ENCODE measurements at regions not wholly inside any gene's neighbourhood (a gene's known extent, or its start where the extent isn't known, plus 50 kb on each side); places are given as distances from the start of the nearest gene placed in this dataset.

- DNase-seq (no peak), ATAC-seq (ENCODE audit: insufficient read depth, low read depth) (no peak)
- H3K4me2 ChIP-seq (ENCODE audit: insufficient read depth, low read length): no peak overlapping the region
- H3K27me3 ChIP-seq (ENCODE audit: insufficient read depth, low read length, poor library complexity): no peaks in the 10 kb centered on the region
- H2AFZ ChIP-seq (ENCODE audit: low read depth, low read length): no peak overlapping the region
- H3K36me3 ChIP-seq (ENCODE audit: insufficient read depth, low read length): no peaks in the 10 kb centered on the region
- no peaks in the 10 kb centered on the region for H3K4me1 ChIP-seq (ENCODE audit: insufficient read depth, low read length)
- H4K20me1 ChIP-seq (ENCODE audit: insufficient read depth, low read length): no peaks in the 10 kb centered on the region
- no peaks in the 10 kb centered on the region for H3K9me3 ChIP-seq (ENCODE audit: insufficient read depth, low read length, severe bottlenecking)
- H3K27ac ChIP-seq (ENCODE audit: low read length): no peak overlapping the region
- H3K79me2 ChIP-seq (ENCODE audit: insufficient read depth, low read length): no peaks in the 10 kb centered on the region
- no peak overlapping the region for H3K4me3 ChIP-seq (ENCODE audit: low read depth in 1 of 2, low read length in 2 of 2)
- no peak for TF ChIP-seq EZH2 (IDR thresholded peaks at IDR 0.05; ENCODE audit: borderline replicate concordance, low read depth, low read length, severe bottlenecking)
- TF ChIP-seq, protein P1, sequence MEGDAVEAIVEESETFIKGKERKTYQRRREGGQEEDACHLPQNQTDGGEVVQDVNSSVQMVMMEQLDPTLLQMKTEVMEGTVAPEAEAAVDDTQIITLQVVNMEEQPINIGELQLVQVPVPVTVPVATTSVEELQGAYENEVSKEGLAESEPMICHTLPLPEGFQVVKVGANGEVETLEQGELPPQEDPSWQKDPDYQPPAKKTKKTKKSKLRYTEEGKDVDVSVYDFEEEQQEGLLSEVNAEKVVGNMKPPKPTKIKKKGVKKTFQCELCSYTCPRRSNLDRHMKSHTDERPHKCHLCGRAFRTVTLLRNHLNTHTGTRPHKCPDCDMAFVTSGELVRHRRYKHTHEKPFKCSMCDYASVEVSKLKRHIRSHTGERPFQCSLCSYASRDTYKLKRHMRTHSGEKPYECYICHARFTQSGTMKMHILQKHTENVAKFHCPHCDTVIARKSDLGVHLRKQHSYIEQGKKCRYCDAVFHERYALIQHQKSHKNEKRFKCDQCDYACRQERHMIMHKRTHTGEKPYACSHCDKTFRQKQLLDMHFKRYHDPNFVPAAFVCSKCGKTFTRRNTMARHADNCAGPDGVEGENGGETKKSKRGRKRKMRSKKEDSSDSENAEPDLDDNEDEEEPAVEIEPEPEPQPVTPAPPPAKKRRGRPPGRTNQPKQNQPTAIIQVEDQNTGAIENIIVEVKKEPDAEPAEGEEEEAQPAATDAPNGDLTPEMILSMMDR (IDR thresholded peaks at IDR 0.05; ENCODE audit: borderline replicate concordance, extremely low read depth, low read length, poor library complexity, severe bottlenecking): peak; percentile 11
- no peak overlapping the region for H3K9ac ChIP-seq (ENCODE audit: low read depth, low read length)
Measured at GRCh38 chr1:221993444-221993948, 251.6 kb upstream of the DUSP10 start.

DNA sequence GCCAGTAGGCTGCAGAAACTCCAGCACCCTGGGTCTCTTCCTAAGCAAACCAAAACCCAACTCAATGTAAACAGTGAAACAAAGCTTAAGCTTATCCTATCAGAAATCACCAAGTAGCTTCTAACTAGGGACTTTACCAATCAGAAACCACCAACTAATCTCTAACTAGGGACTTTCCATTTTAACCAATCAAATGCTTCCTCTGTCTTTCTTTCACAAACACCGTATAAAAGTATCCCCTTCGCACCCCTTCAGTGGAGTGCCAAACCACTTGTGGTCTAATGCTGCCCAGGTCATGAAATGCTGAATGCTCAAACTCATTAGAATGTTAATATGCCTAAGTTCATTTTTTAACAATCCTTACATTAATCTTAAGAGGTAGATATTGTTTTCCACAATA, 250.5 kb upstream of the DUSP10 start:
- TF ChIP-seq, protein P1 (IDR thresholded peaks at IDR 0.05; ENCODE audit: borderline replicate concordance, extremely low read depth, low read length, poor library complexity, severe bottlenecking): no peak
- TF ChIP-seq EZH2 (IDR thresholded peaks at IDR 0.05; ENCODE audit: borderline replicate concordance, low read depth, low read length, severe bottlenecking): no peak
- no peaks in the 10 kb centered on the region for H3K4me1 ChIP-seq (ENCODE audit: insufficient read depth, low read length)

GRCh38 chr1:221991221-221991620, 249.3 kb upstream of the DUSP10 start:
- TF ChIP-seq, protein P1 (IDR thresholded peaks at IDR 0.05; ENCODE audit: borderline replicate concordance, extremely low read depth, low read length, poor library complexity, severe bottlenecking): no peak
- TF ChIP-seq EZH2 (IDR thresholded peaks at IDR 0.05; ENCODE audit: borderline replicate concordance, low read depth, low read length, severe bottlenecking): no peak
- Histone ChIP-seq H3K79me2 (ENCODE audit: insufficient read depth, low read length) (no peaks in the 10 kb centered on the region), H3K9ac (ENCODE audit: low read depth, low read length) (no peak overlapping the region), H3K4me3 (ENCODE audit: low read depth in 1 of 2, low read length in 2 of 2) (no peak overlapping the region), H3K36me3 (ENCODE audit: insufficient read depth, low read length) (no peaks in the 10 kb centered on the region), H2AFZ (ENCODE audit: low read depth, low read length) (no peak overlapping the region), H3K27ac (ENCODE audit: low read length) (no peak overlapping the region), H3K4me1 (ENCODE audit: insufficient read depth, low read length) (no peaks in the 10 kb centered on the region), H3K4me2 (ENCODE audit: insufficient read depth, low read length) (no peak overlapping the region), H4K20me1 (ENCODE audit: insufficient read depth, low read length) (no peaks in the 10 kb centered on the region), H3K9me3 (ENCODE audit: insufficient read depth, low read length, severe bottlenecking) (no peaks in the 10 kb centered on the region), H3K27me3 (ENCODE audit: insufficient read depth, low read length, poor library complexity) (no peaks in the 10 kb centered on the region)
- DNase-seq (no peak), ATAC-seq (ENCODE audit: insufficient read depth, low read depth) (no peak)

More for the DNA sequence above, 250.5 kb upstream of the DUSP10 start:
- H2AFZ ChIP-seq (ENCODE audit: low read depth, low read length): no peak overlapping the region
- DNase-seq (no peak), ATAC-seq (ENCODE audit: insufficient read depth, low read depth) (no peak)
- H3K4me2 ChIP-seq (ENCODE audit: insufficient read depth, low read length): no peak overlapping the region
- H3K9me3 ChIP-seq (ENCODE audit: insufficient read depth, low read length, severe bottlenecking): no peaks in the 10 kb centered on the region
- no peaks in the 10 kb centered on the region for H3K27me3 ChIP-seq (ENCODE audit: insufficient read depth, low read length, poor library complexity)
- H4K20me1 ChIP-seq (ENCODE audit: insufficient read depth, low read length): no peaks in the 10 kb centered on the region
- no peak overlapping the region for H3K27ac ChIP-seq (ENCODE audit: low read length)
- H3K9ac ChIP-seq (ENCODE audit: low read depth, low read length): no peak overlapping the region
- no peaks in the 10 kb centered on the region for H3K79me2 ChIP-seq (ENCODE audit: insufficient read depth, low read length)
- H3K36me3 ChIP-seq (ENCODE audit: insufficient read depth, low read length): no peaks in the 10 kb centered on the region
- no peak overlapping the region for H3K4me3 ChIP-seq (ENCODE audit: low read depth in 1 of 2, low read length in 2 of 2)

- H3K27me3 ChIP-seq (ENCODE audit: insufficient read depth, low read length, poor library complexity): no peaks in the 10 kb centered on the region
- no peak overlapping the region for H3K9ac ChIP-seq (ENCODE audit: low read depth, low read length)
- H3K9me3 ChIP-seq (ENCODE audit: insufficient read depth, low read length, severe bottlenecking): no peaks in the 10 kb centered on the region
- no peak overlapping the region for H3K27ac ChIP-seq (ENCODE audit: low read length)
- ATAC-seq (ENCODE audit: insufficient read depth, low read depth) (no peak), DNase-seq (no peak)
- H3K4me1 ChIP-seq (ENCODE audit: insufficient read depth, low read length): no peaks in the 10 kb centered on the region
- H4K20me1 ChIP-seq (ENCODE audit: insufficient read depth, low read length): no peaks in the 10 kb centered on the region
- H3K4me3 ChIP-seq (ENCODE audit: low read depth in 1 of 2, low read length in 2 of 2): no peak overlapping the region
- H3K79me2 ChIP-seq (ENCODE audit: insufficient read depth, low read length): no peaks in the 10 kb centered on the region
- TF ChIP-seq, protein P1 (IDR thresholded peaks at IDR 0.05; ENCODE audit: borderline replicate concordance, extremely low read depth, low read length, poor library complexity, severe bottlenecking): no peak
- no peak for TF ChIP-seq EZH2 (IDR thresholded peaks at IDR 0.05; ENCODE audit: borderline replicate concordance, low read depth, low read length, severe bottlenecking)
- no peak overlapping the region for H2AFZ ChIP-seq (ENCODE audit: low read depth, low read length)
- H3K4me2 ChIP-seq (ENCODE audit: insufficient read depth, low read length): no peak overlapping the region
- H3K36me3 ChIP-seq (ENCODE audit: insufficient read depth, low read length): no peaks in the 10 kb centered on the region
Measured at GRCh38 chr1:221989741-221990140, 247.9 kb upstream of the DUSP10 start.

Measured in DND-41 (cell line).